Activated CD8-positive, alpha-beta memory T cell treated with anti-CD3 and anti-CD28 coated beads for 1 hour (primary cell): ENCODE measurements at regions not wholly inside any gene's neighbourhood (a gene's known extent, or its start where the extent isn't known, plus 50 kb on each side); places are given as distances from the start of the nearest gene placed in this dataset.

ENCODE experiments used
- DNase-seq, 2 donors: peaks; one replicate each; pipeline ENCODE4 v3.0.0-alpha.2; 2020; ENCODE audit warnings: low read depth in 1 of 2; ENCODE audit errors: extremely low read depth in 1 of 2

GRCh38 chr14:97180304-97181200, 383.4 kb downstream of the VRK1 start:
- DNase-seq: no peak

DNA sequence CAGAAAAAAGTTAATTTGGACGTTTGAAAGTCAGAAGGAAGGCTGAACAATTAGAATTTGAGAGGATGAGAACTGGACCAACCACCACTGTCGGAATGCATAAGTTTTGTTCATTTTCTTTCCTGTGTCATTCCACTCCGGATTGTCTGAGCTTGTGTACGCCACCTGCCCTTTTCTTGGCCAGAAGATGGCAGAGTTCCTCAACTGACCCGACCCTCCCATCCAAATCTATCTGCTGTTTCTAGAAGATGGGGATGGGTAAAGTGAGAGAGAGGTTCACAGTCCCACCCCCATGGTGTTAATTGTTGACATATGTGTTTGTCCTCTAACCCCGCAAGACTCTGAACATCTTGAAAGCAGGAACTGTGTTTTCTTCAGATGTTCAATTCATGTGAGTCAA, 388.0 kb downstream of the VRK1 start:
- no peak for DNase-seq

GRCh38 chr14:97187916-97188315, 390.7 kb downstream of the VRK1 start:
- DNase-seq: no peak

- no peak for DNase-seq
Measured at GRCh38 chr14:97196336-97196735, 399.2 kb downstream of the VRK1 start.

- DNase-seq: no peak
Measured at GRCh38 chr14:97198813-97199212, 401.6 kb downstream of the VRK1 start.

- no peak for DNase-seq
Measured at GRCh38 chr14:97200245-97200644, 403.1 kb downstream of the VRK1 start.

DNA sequence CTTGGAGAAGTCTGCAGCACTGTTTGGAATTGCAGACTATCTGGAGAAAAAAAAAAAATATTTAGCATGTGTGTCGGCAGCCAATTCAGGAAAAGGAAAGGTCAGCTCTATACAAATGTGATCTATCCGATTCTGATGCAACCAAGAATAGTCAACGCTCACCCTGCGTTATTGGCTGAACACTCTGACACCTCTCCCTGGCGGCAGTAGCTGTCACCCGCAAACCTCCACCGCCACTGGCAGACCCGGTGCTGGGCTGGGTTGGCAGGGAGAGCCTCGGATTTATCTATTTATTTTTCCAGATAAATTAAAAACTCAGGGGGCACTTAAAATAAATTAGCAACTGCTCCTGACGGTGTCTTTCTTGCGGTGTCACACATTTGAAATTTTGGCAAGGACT, 409.7 kb downstream of the VRK1 start:
- no peak for DNase-seq

- DNase-seq: no peak
Measured at GRCh38 chr14:97210202-97210601, 413.0 kb downstream of the VRK1 start.

GRCh38 chr14:97212399-97212798, 415.2 kb downstream of the VRK1 start:
- DNase-seq: no peak

- no peak for DNase-seq
Measured at GRCh38 chr14:97213720-97214119, 416.5 kb downstream of the VRK1 start.

- DNase-seq: no peak
Measured at GRCh38 chr14:97215263-97215969, 418.2 kb downstream of the VRK1 start.

GRCh38 chr14:97217111-97217885, 420.1 kb downstream of the VRK1 start:
- no peak for DNase-seq

- DNase-seq: no peak
Measured at GRCh38 chr14:97218274-97218673, 421.1 kb downstream of the VRK1 start.

GRCh38 chr14:97218691-97219430, 421.7 kb downstream of the VRK1 start:
- peak in 1 of 2 donors; percentile 6 for DNase-seq

GRCh38 chr14:97219431-97220017, 422.3 kb downstream of the VRK1 start:
- no peak for DNase-seq

GRCh38 chr14:97221572-97222285, 424.5 kb downstream of the VRK1 start:
- DNase-seq: no peak

DNA sequence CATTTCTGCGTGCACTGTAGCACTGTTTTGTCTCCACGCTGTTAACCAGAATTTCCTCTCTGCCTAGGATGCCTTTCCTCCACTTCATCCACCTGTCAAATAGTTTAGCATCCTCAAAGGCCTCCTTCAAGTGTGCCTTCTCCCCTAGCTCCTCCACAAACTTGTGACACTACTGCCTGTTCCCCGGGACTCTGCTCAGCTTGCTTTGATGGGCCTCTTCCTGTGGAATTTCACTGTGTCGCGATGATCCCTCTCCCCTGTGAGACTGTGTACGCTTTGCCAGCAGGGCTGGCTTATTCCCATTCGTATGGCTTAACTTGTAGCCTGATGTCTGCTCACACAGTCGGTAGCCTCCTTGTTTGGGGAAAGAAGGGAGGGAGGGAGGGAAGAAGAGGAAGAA, 426.8 kb downstream of the VRK1 start:
- no peak for DNase-seq

DNA sequence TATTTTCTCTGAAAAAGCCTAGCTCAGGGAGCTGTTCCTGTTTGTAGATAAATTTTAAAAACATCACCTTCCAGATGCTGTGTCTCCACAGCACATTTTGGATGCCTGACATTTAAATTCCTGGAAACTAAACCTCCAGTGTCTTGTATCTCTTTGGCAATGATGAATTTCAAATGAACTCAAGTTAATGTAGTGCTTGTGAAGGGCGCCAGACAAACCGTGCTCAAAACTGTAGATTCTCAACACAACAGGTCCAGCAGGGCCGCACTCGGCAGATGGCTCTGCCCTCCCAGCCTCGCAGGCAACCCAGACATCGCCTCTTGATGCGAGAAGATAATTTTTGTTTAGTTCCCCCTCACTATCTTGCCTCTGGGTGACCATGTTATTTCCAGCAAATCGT, 432.9 kb downstream of the VRK1 start:
- DNase-seq: no peak

GRCh38 chr14:97233319-97233985, 436.3 kb downstream of the VRK1 start:
- no peak for DNase-seq
